ENCODE measurements at regions not wholly inside any gene's neighbourhood (a gene's known extent, or its start where the extent isn't known, plus 50 kb on each side); places are given as distances from the start of the nearest gene placed in this dataset.

DNA sequence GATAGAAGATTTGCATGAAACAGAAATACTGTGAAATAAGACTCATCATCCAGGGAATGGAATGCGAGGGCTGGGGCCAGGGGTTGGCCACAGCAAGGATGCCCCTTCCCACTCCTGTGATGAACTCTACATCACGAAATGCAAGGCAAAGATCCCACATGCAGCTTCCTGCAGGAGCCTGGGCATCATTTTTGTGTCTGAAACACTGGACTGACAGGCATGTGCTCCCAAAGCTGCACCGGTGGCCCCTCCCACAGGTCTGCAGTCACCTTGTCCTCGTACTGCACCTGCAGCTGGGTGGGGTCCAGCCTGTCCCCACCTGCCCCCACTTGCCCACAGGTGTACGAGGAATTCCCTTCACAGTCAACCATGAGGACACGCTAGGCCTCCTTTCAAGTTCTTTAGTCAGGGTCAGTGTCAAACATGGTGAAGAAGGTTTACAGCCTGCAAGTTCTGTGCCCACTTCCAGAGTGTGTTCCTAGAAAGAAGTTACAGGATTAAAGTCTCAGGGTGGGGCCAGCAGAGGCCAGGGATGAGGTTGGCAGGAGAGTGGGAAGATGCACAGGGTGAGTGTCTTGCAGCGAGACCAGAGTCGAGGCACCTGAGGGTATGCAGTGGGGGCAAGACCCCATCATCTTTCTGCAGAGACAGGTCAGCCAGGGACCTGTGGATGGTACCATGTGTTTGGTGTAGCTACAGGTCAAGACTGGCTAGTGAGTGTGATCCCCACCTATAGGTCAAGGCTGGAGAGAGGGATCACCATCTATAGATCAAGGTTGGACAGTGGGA lies 155.0 kb upstream of the IRX2 start:
- TF ChIP-seq, protein P1, sequence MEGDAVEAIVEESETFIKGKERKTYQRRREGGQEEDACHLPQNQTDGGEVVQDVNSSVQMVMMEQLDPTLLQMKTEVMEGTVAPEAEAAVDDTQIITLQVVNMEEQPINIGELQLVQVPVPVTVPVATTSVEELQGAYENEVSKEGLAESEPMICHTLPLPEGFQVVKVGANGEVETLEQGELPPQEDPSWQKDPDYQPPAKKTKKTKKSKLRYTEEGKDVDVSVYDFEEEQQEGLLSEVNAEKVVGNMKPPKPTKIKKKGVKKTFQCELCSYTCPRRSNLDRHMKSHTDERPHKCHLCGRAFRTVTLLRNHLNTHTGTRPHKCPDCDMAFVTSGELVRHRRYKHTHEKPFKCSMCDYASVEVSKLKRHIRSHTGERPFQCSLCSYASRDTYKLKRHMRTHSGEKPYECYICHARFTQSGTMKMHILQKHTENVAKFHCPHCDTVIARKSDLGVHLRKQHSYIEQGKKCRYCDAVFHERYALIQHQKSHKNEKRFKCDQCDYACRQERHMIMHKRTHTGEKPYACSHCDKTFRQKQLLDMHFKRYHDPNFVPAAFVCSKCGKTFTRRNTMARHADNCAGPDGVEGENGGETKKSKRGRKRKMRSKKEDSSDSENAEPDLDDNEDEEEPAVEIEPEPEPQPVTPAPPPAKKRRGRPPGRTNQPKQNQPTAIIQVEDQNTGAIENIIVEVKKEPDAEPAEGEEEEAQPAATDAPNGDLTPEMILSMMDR (IDR thresholded peaks at IDR 0.05) = no peak
- TF ChIP-seq, protein P2, sequence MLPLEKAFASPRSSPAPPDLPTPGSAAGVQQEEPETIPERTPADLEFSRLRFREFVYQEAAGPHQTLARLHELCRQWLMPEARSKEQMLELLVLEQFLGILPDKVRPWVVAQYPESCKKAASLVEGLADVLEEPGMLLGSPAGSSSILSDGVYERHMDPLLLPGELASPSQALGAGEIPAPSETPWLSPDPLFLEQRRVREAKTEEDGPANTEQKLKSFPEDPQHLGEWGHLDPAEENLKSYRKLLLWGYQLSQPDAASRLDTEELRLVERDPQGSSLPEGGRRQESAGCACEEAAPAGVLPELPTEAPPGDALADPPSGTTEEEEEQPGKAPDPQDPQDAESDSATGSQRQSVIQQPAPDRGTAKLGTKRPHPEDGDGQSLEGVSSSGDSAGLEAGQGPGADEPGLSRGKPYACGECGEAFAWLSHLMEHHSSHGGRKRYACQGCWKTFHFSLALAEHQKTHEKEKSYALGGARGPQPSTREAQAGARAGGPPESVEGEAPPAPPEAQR (CRISPR knock-in tag; IDR thresholded peaks at IDR 0.05) = no peak
- no peak for TF ChIP-seq GTF2I (CRISPR knock-in tag; conservative IDR thresholded peaks at IDR 0.05)
- no peak for TF ChIP-seq IRF2 (CRISPR knock-in tag; IDR thresholded peaks at IDR 0.05; ENCODE audit: borderline replicate concordance, low read depth)

All from WTC11 (cell line).